Thyroid gland (tissue), 4 donors: ENCODE measurements at regions not wholly inside any gene's neighbourhood (a gene's known extent, or its start where the extent isn't known, plus 50 kb on each side); places are given as distances from the start of the nearest gene placed in this dataset.

Experiments used
- DNase-seq, 2 donors: peaks; one replicate each; pipeline ENCODE4 v3.0.0-alpha.2; 2019
- H3K27ac ChIP-seq, 3 donors: fragments of 200-600 bp; sonication (generic); 1 replicate in 2 of 3; 2 replicates in 1 of 3; pipeline ENCODE4 v1.5.1; 2016 to 2019; ENCODE audit warnings: mild to moderate bottlenecking in 1 of 3, moderate library complexity in 1 of 3
- H3K27me3 ChIP-seq: fragments of 200-600 bp; sonication (generic); one replicate; pipeline ENCODE4 v1.5.1; 2019
- H3K36me3 ChIP-seq, 2 donors: fragments of 200-600 bp; sonication (generic); one replicate each; pipeline ENCODE4 v1.5.1; 2016 to 2019
- H3K4me1 ChIP-seq, 2 donors: fragments of 200-600 bp; sonication (generic); one replicate each; pipeline ENCODE4 v1.5.1; 2017 to 2019
- H3K4me3 ChIP-seq, 3 donors: fragments of 200-600 bp; sonication (generic); replicated peaks in 1 of 3; 1 replicate in 2 of 3; 2 replicates in 1 of 3; pipeline ENCODE4 v1.5.1; 2016; ENCODE audit warnings: mild to moderate bottlenecking in 1 of 3
- H3K9me3 ChIP-seq: fragments of 200-600 bp; sonication (generic); one replicate; pipeline ENCODE4 v1.5.1; 2017
- POLR2A ChIP-seq, 2 donors: fragments of 450-650 bp; IDR thresholded peaks; one replicate each; pipeline ENCODE4 v1.6.1; 2017; ENCODE audit warnings: antibody characterized with exemption in 2 of 2, mild to moderate bottlenecking in 2 of 2, moderate library complexity in 1 of 2
- WGBS, 2 donors: methylation state at CpG; one replicate each; pipeline ENCODE4 v1.1.5; 2017; 5-methylcytosine and 5-hydroxymethylcytosine counted together
- intact Hi-C: fragments of 100-400 bp; cut with DNase I; formaldehyde crosslinking; loops from one replicate; pipeline ENCODE4 v1.15.1; 2023
- TF ChIP-seq, protein P1 (sequence below), 6 experiments: fragments of 200-600 bp in 3 of 6; fragments of 450-650 bp in 3 of 6; sonication (generic) in 3 of 6; IDR thresholded peaks; one replicate each; pipeline ENCODE4 v1.5.1; 2016 to 2019; ENCODE audit warnings: antibody characterized with exemption in 6 of 6, mild to moderate bottlenecking in 2 of 6, inconsistent platforms in 1 of 6, moderate library complexity in 1 of 6

DNA sequence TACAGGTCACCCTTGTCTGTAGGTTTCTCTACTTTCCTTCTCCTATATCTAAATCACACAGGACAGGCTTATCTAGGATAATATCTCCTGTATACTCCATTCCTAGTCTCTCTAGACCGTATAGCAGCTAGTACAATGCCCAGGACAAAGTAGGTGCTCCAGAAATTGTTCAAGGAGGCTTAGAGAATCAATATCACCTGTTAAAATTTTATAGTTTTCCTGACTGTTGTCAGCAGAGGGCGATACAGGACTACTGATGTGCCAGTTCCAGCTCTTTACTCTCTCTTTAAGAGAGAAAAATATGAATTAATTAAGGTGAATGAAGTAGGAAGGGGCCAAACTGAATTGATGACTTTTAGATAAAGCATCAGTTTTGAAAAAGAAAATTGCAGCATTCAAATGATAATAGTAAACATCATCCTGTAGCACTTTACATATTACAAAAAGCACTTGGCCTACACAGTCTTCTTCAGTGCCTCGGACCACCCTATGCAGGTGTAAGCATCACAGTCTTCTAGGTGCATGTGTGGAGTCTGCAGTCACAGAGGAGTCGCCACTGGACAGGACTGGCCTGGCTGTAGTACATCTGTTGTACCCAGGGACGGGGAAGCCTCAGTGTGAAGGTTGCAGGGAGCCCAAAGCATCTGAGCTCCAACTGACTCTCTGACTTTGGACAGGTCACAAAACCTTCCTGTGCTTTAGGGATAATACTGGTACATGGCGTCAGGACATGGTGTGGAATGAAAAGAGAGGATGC, 61.9 kb upstream of the MAX start:
- intact Hi-C loops = no loop called here
- no peak for TF ChIP-seq POLR2A (IDR thresholded peaks at IDR 0.05)
- TF ChIP-seq, protein P1, sequence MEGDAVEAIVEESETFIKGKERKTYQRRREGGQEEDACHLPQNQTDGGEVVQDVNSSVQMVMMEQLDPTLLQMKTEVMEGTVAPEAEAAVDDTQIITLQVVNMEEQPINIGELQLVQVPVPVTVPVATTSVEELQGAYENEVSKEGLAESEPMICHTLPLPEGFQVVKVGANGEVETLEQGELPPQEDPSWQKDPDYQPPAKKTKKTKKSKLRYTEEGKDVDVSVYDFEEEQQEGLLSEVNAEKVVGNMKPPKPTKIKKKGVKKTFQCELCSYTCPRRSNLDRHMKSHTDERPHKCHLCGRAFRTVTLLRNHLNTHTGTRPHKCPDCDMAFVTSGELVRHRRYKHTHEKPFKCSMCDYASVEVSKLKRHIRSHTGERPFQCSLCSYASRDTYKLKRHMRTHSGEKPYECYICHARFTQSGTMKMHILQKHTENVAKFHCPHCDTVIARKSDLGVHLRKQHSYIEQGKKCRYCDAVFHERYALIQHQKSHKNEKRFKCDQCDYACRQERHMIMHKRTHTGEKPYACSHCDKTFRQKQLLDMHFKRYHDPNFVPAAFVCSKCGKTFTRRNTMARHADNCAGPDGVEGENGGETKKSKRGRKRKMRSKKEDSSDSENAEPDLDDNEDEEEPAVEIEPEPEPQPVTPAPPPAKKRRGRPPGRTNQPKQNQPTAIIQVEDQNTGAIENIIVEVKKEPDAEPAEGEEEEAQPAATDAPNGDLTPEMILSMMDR (IDR thresholded peaks at IDR 0.05) = peak in 5 of 6 experiments; percentile 40 to 75 (median 64)
- Histone ChIP-seq H3K4me1 (no peaks in the 10 kb centered on the region), H3K27me3 (no peaks in the 10 kb centered on the region), H3K36me3 (no peaks in the 10 kb centered on the region), H3K27ac (no peak overlapping the region), H3K4me3 (no peak overlapping the region), H3K9me3 (no peaks in the 10 kb centered on the region)
- DNase-seq = peak in 1 of 2 donors; percentile 9
- WGBS, 2 donors = 44 to 48% methylated on average over 6 of the region's 6 CpGs

DNA sequence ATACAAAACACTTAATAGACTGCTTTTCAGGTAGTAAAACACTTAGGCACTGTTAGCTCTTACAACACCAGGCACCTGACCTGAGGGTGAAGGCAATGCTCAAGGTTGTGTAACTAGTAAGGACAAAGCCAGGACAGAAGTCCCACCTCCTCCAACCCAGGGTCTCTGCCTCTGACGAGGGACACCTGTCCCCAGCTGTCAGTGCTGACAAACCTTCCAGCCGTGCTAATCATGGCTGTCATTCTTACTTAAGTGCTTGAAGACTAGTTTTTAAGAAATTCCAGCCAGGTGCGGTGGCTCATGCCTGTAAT, 62.5 kb upstream of the MAX start:
- no peak overlapping the region for H3K27ac ChIP-seq
- intact Hi-C loops = loop anchor here (5.0 kb wide), 2 partner anchors 663 to 793 kb away; no protein-coding TSS in a partner anchor
- TF ChIP-seq POLR2A (IDR thresholded peaks at IDR 0.05) = no peak
- TF ChIP-seq, protein P1 (IDR thresholded peaks at IDR 0.05) = no peak
- no peaks in the 10 kb centered on the region for H3K27me3 ChIP-seq
- no peak for DNase-seq
- H3K4me1 ChIP-seq = no peaks in the 10 kb centered on the region
- WGBS, 2 donors = 72 to 73% methylated on average over 3 of the region's 3 CpGs
- H3K9me3 ChIP-seq = no peaks in the 10 kb centered on the region
- H3K4me3 ChIP-seq = no peak overlapping the region
- no peaks in the 10 kb centered on the region for H3K36me3 ChIP-seq

DNA sequence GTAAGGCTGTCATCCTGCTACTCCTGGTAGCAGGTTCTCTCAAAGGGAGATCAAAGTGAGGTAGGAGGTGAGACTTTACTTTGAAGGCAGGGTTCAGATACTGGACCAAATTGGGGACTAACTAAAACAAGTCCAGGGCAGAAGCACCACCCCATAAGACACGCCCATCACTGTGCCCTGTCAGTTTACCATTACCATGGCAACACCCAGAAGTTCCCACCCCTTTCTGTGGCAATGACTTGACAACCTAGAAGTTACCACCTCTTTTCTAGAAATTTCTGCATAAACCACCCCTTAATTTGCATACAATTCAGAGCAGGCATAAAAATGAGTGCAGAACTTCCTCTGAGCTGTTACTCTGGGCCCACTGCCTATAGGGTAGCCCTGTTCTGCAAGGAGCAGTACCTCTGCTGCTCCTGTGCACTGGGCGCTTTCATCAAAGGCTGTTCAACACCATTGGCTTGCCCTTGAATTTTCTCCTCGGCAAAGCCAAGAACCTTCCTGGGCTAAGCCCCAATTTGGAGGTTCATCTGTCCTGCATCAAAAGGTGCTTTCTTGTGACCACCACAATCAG, 64.8 kb upstream of the MAX start:
- Histone ChIP-seq H3K4me1 (peaks cover 0 to 5% of the 10 kb centered on the region in 2 donors), H3K9me3 (no peaks in the 10 kb centered on the region), H3K36me3 (no peaks in the 10 kb centered on the region), H3K4me3 (no peak overlapping the region), H3K27me3 (no peaks in the 10 kb centered on the region), H3K27ac (no peak overlapping the region)
- WGBS, 2 donors = 75 to 98% methylated on average over 3 of the region's 3 CpGs
- no peak for DNase-seq
- TF ChIP-seq, protein P1 (IDR thresholded peaks at IDR 0.05) = no peak
- TF ChIP-seq POLR2A (IDR thresholded peaks at IDR 0.05) = no peak
- intact Hi-C loops = loop anchor here (5.0 kb wide), 2 partner anchors 660 to 790 kb away; no protein-coding TSS in a partner anchor

- Histone ChIP-seq H3K4me3 (no peak overlapping the region), H3K27ac (no peak overlapping the region), H3K27me3 (no peaks in the 10 kb centered on the region), H3K36me3 (no peaks in the 10 kb centered on the region), H3K9me3 (no peaks in the 10 kb centered on the region), H3K4me1 (peaks cover 0 to 5% of the 10 kb centered on the region in 2 donors)
- TF ChIP-seq, protein P1 (IDR thresholded peaks at IDR 0.05) = no peak
- TF ChIP-seq POLR2A (IDR thresholded peaks at IDR 0.05) = no peak
- 62 to 68% methylated on average over 3 of the region's 3 CpGs for WGBS, 2 donors
- intact Hi-C loops = loop anchor here (5.0 kb wide), 2 partner anchors 658 to 788 kb away; no protein-coding TSS in a partner anchor
- DNase-seq = no peak
Measured at GRCh38 chr14:65168840-65169239, 66.5 kb upstream of the MAX start.

- Histone ChIP-seq H3K36me3 (no peaks in the 10 kb centered on the region), H3K27me3 (no peaks in the 10 kb centered on the region), H3K9me3 (no peaks in the 10 kb centered on the region), H3K27ac (no peak overlapping the region), H3K4me3 (no peak overlapping the region), H3K4me1 (peaks cover 0 to 5% of the 10 kb centered on the region in 2 donors)
- intact Hi-C loops = loop anchor here (5.0 kb wide), 2 partner anchors 658 to 788 kb away; no protein-coding TSS in a partner anchor
- no peak for DNase-seq
- TF ChIP-seq, protein P1 (IDR thresholded peaks at IDR 0.05) = no peak
- no peak for TF ChIP-seq POLR2A (IDR thresholded peaks at IDR 0.05)
- 59 to 72% methylated on average over 1 of the region's 1 CpG for WGBS, 2 donors
Measured at GRCh38 chr14:65169351-65169750, 67.0 kb upstream of the MAX start.
